ENCODE measurements at regions not wholly inside any gene's neighbourhood (a gene's known extent, or its start where the extent isn't known, plus 50 kb on each side); places are given as distances from the start of the nearest gene placed in this dataset.

- TF ChIP-seq GABPA (IDR thresholded peaks at IDR 0.05 in 1 of 2, conservative IDR thresholded peaks at IDR 0.05 in 1 of 2) (peak in 1 of 2 donors; percentile 45), YY1 (IDR thresholded peaks at IDR 0.05) (peak; percentile 67)
These were observed 85.7 kb downstream of the NENF start (continued) for GRCh38 chr1:212518188-212519054.

- Histone ChIP-seq H3K9ac (ENCODE audit: low read depth in 1 of 2, low read length in 2 of 2) (no peak overlapping the region), H3K4me3 (ENCODE audit: low read depth in 1 of 3, low read length in 3 of 3) (no peak overlapping the region), H3K9me3 (ENCODE audit: control insufficient read depth in 4 of 4, low read length in 3 of 4) (no peaks in the 10 kb centered on the region), H3K36me3 (ENCODE audit: control insufficient read depth in 4 of 4, insufficient read depth in 3 of 4, low read depth in 1 of 4, low read length in 3 of 4) (no peaks in the 10 kb centered on the region), H3K27me3 (ENCODE audit: control insufficient read depth in 4 of 4, insufficient read depth in 4 of 4, low read length in 3 of 4) (no peaks in the 10 kb centered on the region), H3K27ac (ENCODE audit: low read depth in 1 of 2, low read length in 2 of 2) (peak overlapping the region in 1 of 2 donors; percentile 44), H3K4me1 (ENCODE audit: control insufficient read depth in 4 of 4, insufficient read depth in 4 of 4, low read length in 3 of 4) (peaks cover 0 to 9% (median 6%) of the 10 kb centered on the region in 4 donors)
- 93% methylated on average over 2 of the region's 2 CpGs for WGBS
- TF ChIP-seq REST (IDR thresholded peaks at IDR 0.05), result no peak
- TF ChIP-seq ATF3 (IDR thresholded peaks at IDR 0.05), result no peak
- TF ChIP-seq RXRA (IDR thresholded peaks at IDR 0.05), result no peak
- no peak for DNase-seq (ENCODE audit: low spot score)
These were observed 86.4 kb downstream of the NENF start for GRCh38 chr1:212519131-212519530.

- Histone ChIP-seq H3K4me3 (ENCODE audit: low read depth in 1 of 3, low read length in 3 of 3) (no peak overlapping the region), H3K27ac (ENCODE audit: low read depth in 1 of 2, low read length in 2 of 2) (no peak overlapping the region), H3K36me3 (ENCODE audit: control insufficient read depth in 4 of 4, insufficient read depth in 3 of 4, low read depth in 1 of 4, low read length in 3 of 4) (no peaks in the 10 kb centered on the region), H3K4me1 (ENCODE audit: control insufficient read depth in 4 of 4, insufficient read depth in 4 of 4, low read length in 3 of 4) (peaks cover 0 to 9% (median 6%) of the 10 kb centered on the region in 4 donors), H3K27me3 (ENCODE audit: control insufficient read depth in 4 of 4, insufficient read depth in 4 of 4, low read length in 3 of 4) (no peaks in the 10 kb centered on the region), H3K9me3 (ENCODE audit: control insufficient read depth in 4 of 4, low read length in 3 of 4) (no peaks in the 10 kb centered on the region), H3K9ac (ENCODE audit: low read depth in 1 of 2, low read length in 2 of 2) (no peak overlapping the region)
- DNase-seq (ENCODE audit: low spot score), result no peak
- no peak for TF ChIP-seq CTCF (IDR thresholded peaks at IDR 0.05; ENCODE audit: low read depth, low read length, missing input control)
- no peak for TF ChIP-seq HNF4A (conservative IDR thresholded peaks at IDR 0.05)
- TF ChIP-seq JUND (IDR thresholded peaks at IDR 0.05), result no peak
- no peak for TF ChIP-seq NR2F2 (IDR thresholded peaks at IDR 0.05)
- no peak for TF ChIP-seq EGR1 (IDR thresholded peaks at IDR 0.05; ENCODE audit: low read depth in 2 of 2)
- no peak for TF ChIP-seq YY1 (IDR thresholded peaks at IDR 0.05)
- TF ChIP-seq GABPA (IDR thresholded peaks at IDR 0.05 in 1 of 2, conservative IDR thresholded peaks at IDR 0.05 in 1 of 2), result no peak
- no peak for TF ChIP-seq TAF1 (conservative IDR thresholded peaks at IDR 0.05)
These were observed 87.6 kb downstream of the NENF start for GRCh38 chr1:212520299-212520698.

All from liver (tissue), 8 donors.